ENCODE measurements at regions not wholly inside any gene's neighbourhood (a gene's known extent, or its start where the extent isn't known, plus 50 kb on each side); places are given as distances from the start of the nearest gene placed in this dataset.

DNA sequence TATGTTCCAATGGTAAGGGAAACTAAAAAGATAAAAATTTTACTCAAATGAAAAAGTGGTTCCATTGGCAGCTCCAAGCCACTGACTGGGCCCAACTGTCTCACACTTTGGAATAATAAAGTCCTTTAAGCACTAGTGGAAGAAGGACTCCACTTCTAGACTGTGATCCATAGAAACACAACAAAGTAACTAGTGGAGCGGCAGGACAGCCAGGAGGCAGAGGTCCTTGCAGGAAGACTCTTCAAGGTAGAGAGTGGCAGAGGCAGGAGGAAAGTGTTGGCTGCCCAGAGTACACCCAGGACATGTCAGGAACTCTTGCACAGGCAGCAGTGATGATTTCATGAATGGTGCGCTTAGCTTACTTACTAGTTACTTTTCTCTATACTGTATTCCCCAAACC lies 65.0 kb upstream of the CCN6 start:
- no peak for DNase-seq

DNA sequence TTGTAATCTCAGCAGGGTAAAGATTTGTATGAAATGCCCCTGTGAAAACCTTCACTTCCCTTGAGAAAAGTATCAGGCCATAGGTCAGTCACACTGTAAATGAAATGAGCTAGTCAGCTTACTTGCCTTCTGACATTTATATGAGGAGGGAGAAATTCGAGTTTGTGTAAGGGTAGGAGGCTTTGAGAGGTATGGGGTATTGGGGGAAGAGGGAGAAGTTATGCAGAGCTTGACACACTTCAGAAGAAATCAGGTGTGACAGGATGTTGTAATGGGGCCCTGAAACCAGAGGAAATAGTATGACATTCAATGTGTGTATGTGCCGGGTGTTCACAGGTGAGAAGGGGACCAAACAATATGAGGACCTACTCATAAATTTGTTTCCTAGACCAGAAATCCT lies 64.2 kb upstream of the CCN6 start:
- DNase-seq, result peak in 2 of 3 donors; percentile 42 to 47

GRCh38 chr6:111990214-111990613 lies 63.7 kb upstream of the CCN6 start:
- DNase-seq, result no peak

DNA sequence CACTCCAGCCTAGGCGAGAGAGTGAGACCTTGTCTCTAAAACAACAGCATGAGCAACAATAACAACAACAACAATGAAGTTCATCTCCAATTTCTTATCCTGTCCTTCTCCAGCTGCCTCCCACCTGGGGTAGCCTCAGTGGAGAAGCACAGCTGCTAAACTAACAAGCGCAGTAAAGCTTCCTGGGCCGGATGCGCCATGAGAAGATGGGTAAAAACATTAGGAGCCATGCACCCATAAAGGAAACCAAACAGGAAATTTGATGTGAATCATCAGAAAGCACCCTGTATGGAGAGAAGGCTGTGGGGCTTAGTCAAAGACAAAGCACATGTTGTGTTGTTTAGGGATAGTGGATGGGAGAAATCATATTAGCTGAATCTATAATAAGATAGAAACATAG lies 61.1 kb upstream of the CCN6 start:
- peak; percentile 84 to 93 (median 90) for DNase-seq

DNA sequence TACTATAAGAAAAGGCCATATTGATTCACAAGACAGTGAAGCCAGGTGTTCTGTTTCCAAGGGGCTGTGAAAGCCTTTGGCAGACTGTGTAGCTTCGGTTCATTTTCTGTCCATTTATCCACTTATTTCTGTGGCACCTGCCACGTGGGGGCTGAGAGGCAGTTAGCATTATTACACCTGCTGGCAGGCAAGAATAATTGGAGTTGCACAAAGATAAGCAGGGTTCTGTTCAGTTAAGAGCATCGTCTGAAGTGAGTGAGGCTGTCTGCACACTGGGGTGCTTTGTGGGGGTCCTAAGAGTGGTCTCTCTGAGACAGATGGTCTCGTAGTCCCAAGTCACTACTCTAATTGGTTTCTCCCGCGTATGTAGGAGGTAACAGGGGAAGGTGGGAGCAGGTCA lies 60.6 kb upstream of the CCN6 start:
- DNase-seq, result no peak

GRCh38 chr6:111994791-111995190 lies 59.1 kb upstream of the CCN6 start:
- DNase-seq, result peak in 2 of 3 donors; percentile 25 to 32

- peak in 2 of 3 donors; percentile 34 to 41 for DNase-seq
Measured at GRCh38 chr6:111995404-111995803, 58.5 kb upstream of the CCN6 start.

GRCh38 chr6:111996144-111996865 lies 57.6 kb upstream of the CCN6 start:
- DNase-seq, result no peak

GRCh38 chr6:111997078-111997852 lies 56.6 kb upstream of the CCN6 start:
- peak; percentile 80 to 87 (median 84) for DNase-seq

- DNase-seq, result no peak
Measured at GRCh38 chr6:111997853-111998208, 56.1 kb upstream of the CCN6 start.

GRCh38 chr6:112002307-112002706 lies 51.6 kb upstream of the CCN6 start:
- no peak for DNase-seq

All from suppressor macrophage treated with lipopolysaccharide for 1 hour (primary cell).